NCI-H128 (cell line): ENCODE measurements at regions not wholly inside any gene's neighbourhood (a gene's known extent, or its start where the extent isn't known, plus 50 kb on each side); places are given as distances from the start of the nearest gene placed in this dataset.

Experiments used
- DNase-seq: peaks from one replicate; lab custom pipeline; 2025; ENCODE audit not compliant: unreplicated experiment; lab: John Stamatoyannopoulos, UW

GRCh38 chr15:93830221-93831080, 400.9 kb upstream of the MCTP2 start:
- DNase-seq = no peak

- no peak for DNase-seq
These were observed 402.1 kb upstream of the MCTP2 start for GRCh38 chr15:93829115-93829870.

- DNase-seq = no peak
These were observed 404.6 kb upstream of the MCTP2 start for GRCh38 chr15:93826790-93827189.

GRCh38 chr15:93826293-93826692, 405.1 kb upstream of the MCTP2 start:
- no peak for DNase-seq

GRCh38 chr15:93825682-93826081, 405.7 kb upstream of the MCTP2 start:
- no peak for DNase-seq

GRCh38 chr15:93823971-93824913, 407.1 kb upstream of the MCTP2 start:
- no peak for DNase-seq

- DNase-seq = no peak
These were observed 410.8 kb upstream of the MCTP2 start for GRCh38 chr15:93820566-93820965.

- DNase-seq = no peak
These were observed 411.5 kb upstream of the MCTP2 start for GRCh38 chr15:93819826-93820225.

GRCh38 chr15:93816815-93817214, 414.5 kb upstream of the MCTP2 start:
- DNase-seq = no peak

GRCh38 chr15:93811305-93811704, 420.1 kb upstream of the MCTP2 start:
- no peak for DNase-seq

- DNase-seq = no peak
These were observed 421.8 kb upstream of the MCTP2 start for GRCh38 chr15:93809516-93809915.

- no peak for DNase-seq
These were observed 427.8 kb upstream of the MCTP2 start for GRCh38 chr15:93803421-93804152.

GRCh38 chr15:93801206-93801605, 430.2 kb upstream of the MCTP2 start:
- no peak for DNase-seq

- no peak for DNase-seq
These were observed 430.6 kb upstream of the MCTP2 start for GRCh38 chr15:93800805-93801204.

GRCh38 chr15:93789441-93789840, 441.9 kb upstream of the MCTP2 start:
- no peak for DNase-seq

GRCh38 chr15:93780073-93780472, 451.3 kb upstream of the MCTP2 start:
- DNase-seq = no peak

- no peak for DNase-seq
These were observed 452.0 kb upstream of the MCTP2 start for GRCh38 chr15:93779341-93779740.

GRCh38 chr15:93771196-93772030, 459.9 kb upstream of the MCTP2 start:
- no peak for DNase-seq

GRCh38 chr15:93770788-93771187, 460.6 kb upstream of the MCTP2 start:
- DNase-seq = no peak

GRCh38 chr15:93762036-93762435, 469.3 kb upstream of the MCTP2 start:
- DNase-seq = no peak
